HFFc6 (cell line): ENCODE measurements at regions not wholly inside any gene's neighbourhood (a gene's known extent, or its start where the extent isn't known, plus 50 kb on each side); places are given as distances from the start of the nearest gene placed in this dataset.

Experiments
- DNase-seq: peaks from one replicate; pipeline ENCODE4 v3.0.0-alpha.2; 2018
- H3K27ac Mint-ChIP-seq: 2 replicates; pipeline ENCODE4 v1.8.0; 2020; ENCODE audit warnings: mild to moderate bottlenecking, mixed read lengths
- H3K27me3 Mint-ChIP-seq: 2 replicates; pipeline ENCODE4 v1.8.0; 2021; ENCODE audit warnings: mild to moderate bottlenecking, moderate library complexity, mixed read lengths; ENCODE audit not compliant: insufficient read depth
- H3K36me3 Mint-ChIP-seq: 2 replicates; pipeline ENCODE4 v1.8.0; 2021; ENCODE audit warnings: low read depth, mixed read lengths
- H3K4me1 Mint-ChIP-seq: 2 replicates; pipeline ENCODE4 v1.8.0; 2020; ENCODE audit warnings: low read depth, mixed read lengths
- H3K4me3 Mint-ChIP-seq: 2 replicates; pipeline ENCODE4 v1.8.0; 2020; ENCODE audit warnings: mild to moderate bottlenecking, moderate library complexity, mixed read lengths
- H3K9me3 Mint-ChIP-seq: 2 replicates; pipeline ENCODE4 v1.8.0; 2020; ENCODE audit warnings: mild to moderate bottlenecking, mixed read lengths
- TF ChIP-seq, protein P1 (sequence below): fragments of 200-600 bp; sonication (generic); IDR thresholded peaks from 2 replicates; pipeline ENCODE4 v1.5.0; 2021; ENCODE audit warnings: antibody characterized with exemption, mild to moderate bottlenecking

DNA sequence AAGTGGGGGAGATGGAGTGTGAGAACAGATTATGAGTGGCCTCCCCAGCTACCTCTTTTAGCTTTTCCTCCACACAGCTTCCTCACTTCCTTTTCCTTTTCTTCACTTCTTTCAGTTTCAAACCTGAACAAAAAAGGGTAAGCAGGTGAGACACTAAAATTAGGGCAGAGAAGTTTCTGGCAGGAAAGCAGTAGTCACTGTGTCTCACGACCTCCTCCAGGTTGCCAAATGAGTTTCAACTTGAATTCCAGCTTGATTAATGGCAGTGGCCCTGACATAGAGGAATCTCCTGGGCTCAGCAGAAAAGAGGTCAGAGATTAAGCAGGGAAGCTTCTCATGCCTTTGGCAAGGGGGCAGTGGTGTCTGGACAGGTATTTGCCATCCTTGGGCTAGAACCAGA lies 63.7 kb upstream of the SPINK5 start:
- Mint-ChIP-seq H3K27me3 (no peaks in the 10 kb centered on the region), H3K4me1 (no peaks in the 10 kb centered on the region), H3K4me3 (no peak overlapping the region), H3K27ac (no peak overlapping the region), H3K36me3 (peaks cover 15% of the 10 kb centered on the region; the same call in 1 of the 2 replicates), H3K9me3 (peaks cover 57% of the 10 kb centered on the region)
- TF ChIP-seq, protein P1, sequence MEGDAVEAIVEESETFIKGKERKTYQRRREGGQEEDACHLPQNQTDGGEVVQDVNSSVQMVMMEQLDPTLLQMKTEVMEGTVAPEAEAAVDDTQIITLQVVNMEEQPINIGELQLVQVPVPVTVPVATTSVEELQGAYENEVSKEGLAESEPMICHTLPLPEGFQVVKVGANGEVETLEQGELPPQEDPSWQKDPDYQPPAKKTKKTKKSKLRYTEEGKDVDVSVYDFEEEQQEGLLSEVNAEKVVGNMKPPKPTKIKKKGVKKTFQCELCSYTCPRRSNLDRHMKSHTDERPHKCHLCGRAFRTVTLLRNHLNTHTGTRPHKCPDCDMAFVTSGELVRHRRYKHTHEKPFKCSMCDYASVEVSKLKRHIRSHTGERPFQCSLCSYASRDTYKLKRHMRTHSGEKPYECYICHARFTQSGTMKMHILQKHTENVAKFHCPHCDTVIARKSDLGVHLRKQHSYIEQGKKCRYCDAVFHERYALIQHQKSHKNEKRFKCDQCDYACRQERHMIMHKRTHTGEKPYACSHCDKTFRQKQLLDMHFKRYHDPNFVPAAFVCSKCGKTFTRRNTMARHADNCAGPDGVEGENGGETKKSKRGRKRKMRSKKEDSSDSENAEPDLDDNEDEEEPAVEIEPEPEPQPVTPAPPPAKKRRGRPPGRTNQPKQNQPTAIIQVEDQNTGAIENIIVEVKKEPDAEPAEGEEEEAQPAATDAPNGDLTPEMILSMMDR: no peak
- DNase-seq: no peak

DNA sequence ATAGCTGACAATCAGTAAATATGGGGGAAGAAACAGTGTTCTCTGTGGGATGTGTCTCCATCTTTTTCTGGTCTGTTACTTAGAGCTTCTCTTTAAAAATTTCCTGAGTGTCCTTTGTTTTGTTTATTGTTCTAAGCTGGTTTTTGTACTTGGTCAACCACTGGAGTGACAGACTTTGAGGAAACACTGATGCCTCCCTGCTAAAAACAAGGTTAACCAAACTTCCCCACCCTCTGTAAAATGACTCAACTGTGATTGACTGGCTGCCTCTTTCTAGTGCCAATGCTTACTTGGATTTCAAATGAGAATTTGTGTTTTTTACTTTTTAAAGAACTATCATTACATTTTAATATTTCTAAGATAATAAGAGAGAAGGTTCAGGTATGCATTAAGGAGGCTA lies 65.1 kb upstream of the SPINK5 start:
- H3K4me1 Mint-ChIP-seq: no peaks in the 10 kb centered on the region
- H3K9me3 Mint-ChIP-seq: peaks cover 57% of the 10 kb centered on the region
- TF ChIP-seq, protein P1: no peak
- no peak overlapping the region for H3K27ac Mint-ChIP-seq
- H3K4me3 Mint-ChIP-seq: no peak overlapping the region
- H3K27me3 Mint-ChIP-seq: no peaks in the 10 kb centered on the region
- H3K36me3 Mint-ChIP-seq: peaks cover 15% of the 10 kb centered on the region; the same call in 1 of the 2 replicates
- DNase-seq: no peak

DNA sequence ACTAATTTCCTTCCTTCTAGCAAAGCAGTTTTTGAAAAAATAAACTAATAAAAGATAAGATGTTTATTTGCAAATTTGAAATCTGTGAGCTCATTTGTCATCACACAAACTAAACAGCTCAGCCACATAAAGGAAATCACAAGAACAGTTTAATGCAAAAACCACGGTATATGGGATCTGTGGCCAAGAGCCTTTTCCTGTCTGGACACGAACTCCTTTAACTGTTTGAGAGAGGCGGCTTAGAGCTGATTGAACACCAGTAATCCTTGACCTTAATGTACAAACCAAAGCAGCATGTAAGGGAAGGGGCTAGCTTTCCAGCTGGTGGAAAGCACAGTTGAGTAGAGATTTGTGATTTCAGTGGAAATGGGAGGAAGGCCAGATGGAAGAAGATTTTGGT lies 66.3 kb upstream of the SPINK5 start:
- Mint-ChIP-seq H3K4me1 (no peaks in the 10 kb centered on the region), H3K36me3 (peaks cover 8% of the 10 kb centered on the region; the same call in 1 of the 2 replicates), H3K27ac (no peak overlapping the region), H3K27me3 (no peaks in the 10 kb centered on the region), H3K4me3 (no peak overlapping the region), H3K9me3 (peaks cover 49% of the 10 kb centered on the region)
- TF ChIP-seq, protein P1: no peak
- no peak for DNase-seq

- no peak for DNase-seq
- Mint-ChIP-seq H3K9me3 (peaks cover 38% of the 10 kb centered on the region), H3K27ac (no peak overlapping the region), H3K36me3 (0 out of 2 replicates have a peak, but pooled peaks cover 5% of the 10 kb centered on the region), H3K27me3 (no peaks in the 10 kb centered on the region), H3K4me1 (no peaks in the 10 kb centered on the region), H3K4me3 (no peak overlapping the region)
- TF ChIP-seq, protein P1: no peak
Observed at GRCh38 chr5:147996379-147996778, 67.4 kb upstream of the SPINK5 start.

- Mint-ChIP-seq H3K4me3 (no peak overlapping the region), H3K27me3 (no peaks in the 10 kb centered on the region), H3K27ac (no peak overlapping the region), H3K9me3 (peaks cover 33% of the 10 kb centered on the region), H3K36me3 (0 out of 2 replicates have a peak, but pooled peaks cover 5% of the 10 kb centered on the region), H3K4me1 (no peaks in the 10 kb centered on the region)
- DNase-seq: no peak
- TF ChIP-seq, protein P1: no peak
Observed at GRCh38 chr5:147995846-147996245, 67.9 kb upstream of the SPINK5 start.

DNA sequence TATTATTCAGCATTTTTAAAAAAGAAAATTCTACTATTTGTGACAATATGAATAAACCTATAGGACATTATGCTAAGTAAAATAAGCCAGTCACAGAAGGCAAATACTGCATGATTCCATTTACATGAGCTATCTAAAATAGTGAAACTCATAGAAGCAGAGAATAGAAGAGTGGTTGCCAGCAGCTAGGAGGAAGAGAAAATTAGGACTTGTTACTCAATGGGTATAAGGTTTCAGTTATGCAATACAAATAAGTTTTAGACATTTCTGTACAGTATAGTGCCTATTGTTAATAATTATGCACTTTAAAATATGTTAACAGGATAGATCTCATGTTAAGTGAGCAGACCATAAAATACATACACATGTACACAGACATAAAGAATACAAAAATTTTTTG lies 73.8 kb upstream of the SPINK5 start:
- peaks cover 20% of the 10 kb centered on the region for H3K9me3 Mint-ChIP-seq
- no peak for DNase-seq
- H3K36me3 Mint-ChIP-seq: no peaks in the 10 kb centered on the region

More for the DNA sequence above, 73.8 kb upstream of the SPINK5 start:
- Mint-ChIP-seq H3K27ac (no peak overlapping the region), H3K4me1 (no peaks in the 10 kb centered on the region), H3K4me3 (no peak overlapping the region), H3K27me3 (no peaks in the 10 kb centered on the region)
- TF ChIP-seq, protein P1: no peak
